Heart right ventricle (tissue), 16 donors: ENCODE measurements at regions not wholly inside any gene's neighbourhood (a gene's known extent, or its start where the extent isn't known, plus 50 kb on each side); places are given as distances from the start of the nearest gene placed in this dataset.
A peak's percentile ranks its signal among the peaks of the same experiment; 100 is the strongest.

Experiments
- ATAC-seq, 8 donors: fragments of 200-7000 bp; cut with Tn5 transposase; one replicate each; pipeline ENCODE4 v1.9.1; 2020; ENCODE audit warnings: mild to moderate bottlenecking in 8 of 8, moderate library complexity in 8 of 8, moderate number of reproducible peaks in 1 of 8
- DNase-seq, 2 donors: peaks; one replicate each; pipeline ENCODE4 v3.0.0-alpha.2; 2020
- H3K27ac ChIP-seq, 10 donors: fragments of 200-600 bp; sonication (generic) in 2 of 10; one replicate each; pipeline versions ENCODE4 v1.5.0 to v1.8.0; 2020 to 2022; ENCODE audit warnings: mild to moderate bottlenecking in 3 of 10
- H3K27me3 ChIP-seq, 7 donors: fragments of 200-600 bp; one replicate each; pipeline ENCODE4 v1.8.0; 2021 to 2022; ENCODE audit warnings: mild to moderate bottlenecking in 2 of 7
- H3K36me3 ChIP-seq, 9 donors: fragments of 200-600 bp; sonication (generic) in 1 of 9; one replicate each; pipeline versions ENCODE4 v1.5.0 to v1.8.0; 2020 to 2022; ENCODE audit warnings: mild to moderate bottlenecking in 2 of 9
- H3K4me1 ChIP-seq, 9 donors: fragments of 200-600 bp; sonication (generic) in 1 of 9; one replicate each; pipeline versions ENCODE4 v1.5.0 to v1.8.0; 2020 to 2022; ENCODE audit warnings: mild to moderate bottlenecking in 4 of 9
- H3K4me3 ChIP-seq, 10 donors: fragments of 200-600 bp; sonication (generic) in 2 of 10; one replicate each; pipeline versions ENCODE4 v1.5.0 to v1.8.0; 2020 to 2022; ENCODE audit warnings: mild to moderate bottlenecking in 7 of 10, moderate library complexity in 2 of 10
- H3K9me3 ChIP-seq, 11 donors: fragments of 200-600 bp in 10 of 11; sonication (generic) in 2 of 11; one replicate each; pipeline versions ENCODE4 v1.5.0 to v1.8.0; 2013 to 2022; ENCODE audit warnings: mild to moderate bottlenecking in 2 of 11, control low read depth in 1 of 11, moderate library complexity in 1 of 11
- CTCF ChIP-seq, 9 donors: fragments of 200-600 bp; sonication (generic) in 2 of 9; IDR thresholded peaks; one replicate each; pipeline versions ENCODE4 v1.5.0 to v1.8.0; 2021 to 2022; ENCODE audit warnings: antibody characterized with exemption in 9 of 9, mild to moderate bottlenecking in 5 of 9, moderate library complexity in 1 of 9
- WGBS, 2 donors: extraction: QIAGEN DNeasy Blood & Tissue Kit; methylation state at CpG; one replicate each; pipeline ENCODE4 v1.1.7; 2013; ENCODE audit warnings: inconsistent platforms in 1 of 2; 5-methylcytosine and 5-hydroxymethylcytosine counted together
- intact Hi-C, 10 donors: fragments of 100-400 bp; cut with DNase I; formaldehyde crosslinking; loops; one replicate each; pipeline versions ENCODE4 v1.11.1 to v1.14.2; 2022
- donor health status: Arrhythmogenic right ventricular cardiomyopathy.
- donor health status: ischemic (EF 13 %, LVEDD 7.1; RV severe dilation, severe dysfunction).
- donor health status: healthy with polysubstance abuse.
- donor health status: DM: no; HTN: yes; CAD: no.
- donor health status: DM: no; HTN: no; CAD: no.
- donor health status: ischemic (EF 25% LVEDD 6.9; RV normal size, moderate dysfunction).
- donor health status: ischemic (EF 25% LVEDD 5.7; RV mildly dilated, moderate dysfunction).
- donor health status: healthy.
- donor health status: DM: yes; HTN: yes; CAD: no.
- donor health status: Ischemic cardiomyopathy.
- donor health status: ischemic (EF 35%, LVEDD 5.7; RV mildly dilated, moderate dysfunction).
- donor health status: nonischemic (EF 11% LVEDD 7.7; RV severe dilation, severe dysfunction).
- donor health status: DM: yes; HTN: yes; CAD: no.
- donor health status: PGD.
- donor health status: ischemic (EF 29% LVEDD 5.4; RV normal size, mild dysfunction).
- donor health status: nonischemic (EF 23%, LVEDD 6.1; RV moderate dilation, normal function).

- Histone ChIP-seq H3K36me3 (no peaks in the 10 kb centered on the region), H3K4me1 (no peaks in the 10 kb centered on the region), H3K4me3 (no peak overlapping the region), H3K27me3 (no peaks in the 10 kb centered on the region), H3K9me3 (no peaks in the 10 kb centered on the region), H3K27ac (no peak overlapping the region)
- ATAC-seq (no peak), DNase-seq (no peak)
- intact Hi-C loops, result no loop called here
- WGBS, 2 donors, result 95 to 98% methylated on average over 1 of the region's 1 CpG
- no peak for TF ChIP-seq CTCF (IDR thresholded peaks at IDR 0.05)
Observed at GRCh38 chr3:104870276-104870675, 496.4 kb upstream of the ALCAM start.

GRCh38 chr3:104873331-104873730 is 493.4 kb upstream of the ALCAM start:
- H3K27ac ChIP-seq, result no peak overlapping the region
- H3K4me3 ChIP-seq, result no peak overlapping the region
- H3K4me1 ChIP-seq, result no peaks in the 10 kb centered on the region
- no peak for TF ChIP-seq CTCF (IDR thresholded peaks at IDR 0.05)
- WGBS, 2 donors, result 89 to 95% methylated on average over 1 of the region's 1 CpG
- ATAC-seq, result no peak
- no peaks in the 10 kb centered on the region for H3K36me3 ChIP-seq
- no peaks in the 10 kb centered on the region for H3K27me3 ChIP-seq
- DNase-seq, result no peak
- no peaks in the 10 kb centered on the region for H3K9me3 ChIP-seq
- intact Hi-C loops, result no loop called here

- ATAC-seq, result no peak
- WGBS, 2 donors, result 45 to 46% methylated on average over 2 of the region's 2 CpGs
- TF ChIP-seq CTCF (IDR thresholded peaks at IDR 0.05), result no peak
- peaks cover 0 to 5% (median 0%) of the 10 kb centered on the region in 9 donors for H3K4me1 ChIP-seq
- DNase-seq, result no peak
- intact Hi-C loops, result no loop called here
- no peaks in the 10 kb centered on the region for H3K27me3 ChIP-seq
- H3K9me3 ChIP-seq, result no peaks in the 10 kb centered on the region
- no peak overlapping the region for H3K27ac ChIP-seq
- H3K36me3 ChIP-seq, result no peaks in the 10 kb centered on the region
- no peak overlapping the region for H3K4me3 ChIP-seq
Observed at GRCh38 chr3:104878395-104878794, 488.3 kb upstream of the ALCAM start.

GRCh38 chr3:104879919-104880318 is 486.8 kb upstream of the ALCAM start:
- Histone ChIP-seq H3K4me1 (peaks cover 0 to 5% (median 0%) of the 10 kb centered on the region in 9 donors), H3K9me3 (no peaks in the 10 kb centered on the region), H3K27ac (no peak overlapping the region), H3K36me3 (no peaks in the 10 kb centered on the region), H3K27me3 (no peaks in the 10 kb centered on the region), H3K4me3 (no peak overlapping the region)
- ATAC-seq (no peak), DNase-seq (peak in 1 of 2 donors; percentile 6)
- no peak for TF ChIP-seq CTCF (IDR thresholded peaks at IDR 0.05)
- intact Hi-C loops, result no loop called here
- WGBS, 2 donors, result 48 to 83% methylated on average over 2 of the region's 2 CpGs
